Central memory CD8-positive, alpha-beta T cell (primary cell): ENCODE measurements at regions not wholly inside any gene's neighbourhood (a gene's known extent, or its start where the extent isn't known, plus 50 kb on each side); places are given as distances from the start of the nearest gene placed in this dataset.

Experiments
- ATAC-seq: fragments of 150-1000 bp; cut with Tn5 transposase; replicated peaks from 2 replicates; pipeline ENCODE4 v1.10.0; 2022; ENCODE audit warnings: mild to moderate bottlenecking, moderate FRiP score, moderate number of reproducible peaks; ENCODE audit not compliant: poor library complexity, severe bottlenecking; ENCODE audit errors: extremely low read depth
- DNase-seq, 2 donors: peaks; one replicate each; pipeline ENCODE4 v3.0.0; 2021; ENCODE audit warnings: low spot score in 2 of 2
- H3K27ac Mint-ChIP-seq: one replicate; pipeline ENCODE4 v1.8.0; 2022; ENCODE audit warnings: low read depth, mild to moderate bottlenecking, moderate library complexity, mixed read lengths
- H3K27me3 Mint-ChIP-seq: one replicate; pipeline ENCODE4 v1.8.0; 2022; ENCODE audit warnings: mixed read lengths
- H3K36me3 Mint-ChIP-seq: one replicate; pipeline ENCODE4 v1.8.0; 2022; ENCODE audit warnings: mild to moderate bottlenecking, moderate library complexity, mixed read lengths; ENCODE audit not compliant: insufficient read depth
- H3K4me1 Mint-ChIP-seq: one replicate; pipeline ENCODE4 v1.8.0; 2022; ENCODE audit warnings: mixed read lengths
- H3K4me3 Mint-ChIP-seq: one replicate; pipeline ENCODE4 v1.8.0; 2022; ENCODE audit warnings: mild to moderate bottlenecking, moderate library complexity, mixed read lengths
- H3K9me3 Mint-ChIP-seq: one replicate; pipeline ENCODE4 v1.8.0; 2022; ENCODE audit warnings: mixed read lengths

GRCh38 chr6:26216886-26217713, 129.9 kb downstream of the HFE start:
- Mint-ChIP-seq H3K27me3 (no peaks in the 10 kb centered on the region), H3K4me3 (no peak overlapping the region), H3K9me3 (no peaks in the 10 kb centered on the region), H3K27ac (no peak overlapping the region), H3K36me3 (no peaks in the 10 kb centered on the region), H3K4me1 (no peaks in the 10 kb centered on the region)
- DNase-seq = peak; percentile 64 to 75
- peak; percentile 52 for ATAC-seq

- no peak overlapping the region for H3K4me3 Mint-ChIP-seq
- no peaks in the 10 kb centered on the region for H3K36me3 Mint-ChIP-seq
- no peak overlapping the region for H3K27ac Mint-ChIP-seq
- H3K4me1 Mint-ChIP-seq = peaks cover 1% of the 10 kb centered on the region
- no peaks in the 10 kb centered on the region for H3K9me3 Mint-ChIP-seq
- DNase-seq = no peak
- no peaks in the 10 kb centered on the region for H3K27me3 Mint-ChIP-seq
- ATAC-seq = no peak
Observed at GRCh38 chr6:26217714-26218075, 130.5 kb downstream of the HFE start.

GRCh38 chr6:26218824-26219223, 131.6 kb downstream of the HFE start:
- no peaks in the 10 kb centered on the region for H3K9me3 Mint-ChIP-seq
- H3K4me3 Mint-ChIP-seq = no peak overlapping the region
- H3K4me1 Mint-ChIP-seq = peaks cover 8% of the 10 kb centered on the region
- no peak overlapping the region for H3K27ac Mint-ChIP-seq
- no peaks in the 10 kb centered on the region for H3K36me3 Mint-ChIP-seq
- ATAC-seq (no peak), DNase-seq (no peak)
- H3K27me3 Mint-ChIP-seq = no peaks in the 10 kb centered on the region

- DNase-seq = no peak
- Mint-ChIP-seq H3K27ac (no peak overlapping the region), H3K4me3 (no peak overlapping the region), H3K4me1 (peaks cover 8% of the 10 kb centered on the region), H3K36me3 (no peaks in the 10 kb centered on the region), H3K9me3 (no peaks in the 10 kb centered on the region), H3K27me3 (no peaks in the 10 kb centered on the region)
- ATAC-seq = no peak
Observed at GRCh38 chr6:26220145-26220970, 133.1 kb downstream of the HFE start.

GRCh38 chr6:26221186-26221585, 134.0 kb downstream of the HFE start:
- Mint-ChIP-seq H3K4me1 (peaks cover 8% of the 10 kb centered on the region), H3K27ac (no peak overlapping the region), H3K36me3 (no peaks in the 10 kb centered on the region), H3K27me3 (no peaks in the 10 kb centered on the region), H3K4me3 (no peak overlapping the region), H3K9me3 (no peaks in the 10 kb centered on the region)
- DNase-seq (no peak), ATAC-seq (no peak)

GRCh38 chr6:26222571-26222970, 135.3 kb downstream of the HFE start:
- H3K27me3 Mint-ChIP-seq = no peaks in the 10 kb centered on the region
- no peaks in the 10 kb centered on the region for H3K36me3 Mint-ChIP-seq
- no peaks in the 10 kb centered on the region for H3K9me3 Mint-ChIP-seq
- ATAC-seq (no peak), DNase-seq (no peak)
- no peak overlapping the region for H3K4me3 Mint-ChIP-seq
- H3K4me1 Mint-ChIP-seq = peaks cover 8% of the 10 kb centered on the region
- no peak overlapping the region for H3K27ac Mint-ChIP-seq

GRCh38 chr6:26223228-26223627, 136.0 kb downstream of the HFE start:
- H3K27me3 Mint-ChIP-seq = no peaks in the 10 kb centered on the region
- peak; percentile 21 for ATAC-seq
- H3K27ac Mint-ChIP-seq = no peak overlapping the region
- H3K4me1 Mint-ChIP-seq = peaks cover 8% of the 10 kb centered on the region
- no peak overlapping the region for H3K4me3 Mint-ChIP-seq
- DNase-seq = no peak
- no peaks in the 10 kb centered on the region for H3K9me3 Mint-ChIP-seq
- no peaks in the 10 kb centered on the region for H3K36me3 Mint-ChIP-seq

GRCh38 chr6:26223650-26224546, 136.7 kb downstream of the HFE start:
- peak; percentile 87 for ATAC-seq
- Mint-ChIP-seq H3K36me3 (no peaks in the 10 kb centered on the region), H3K27me3 (no peaks in the 10 kb centered on the region), H3K4me3 (no peak overlapping the region), H3K4me1 (peaks cover 8% of the 10 kb centered on the region), H3K27ac (no peak overlapping the region), H3K9me3 (no peaks in the 10 kb centered on the region)
- peak in 1 of 2 donors; percentile 43 for DNase-seq

- H3K9me3 Mint-ChIP-seq = no peaks in the 10 kb centered on the region
- no peak for ATAC-seq
- no peaks in the 10 kb centered on the region for H3K27me3 Mint-ChIP-seq
Observed at GRCh38 chr6:26224547-26224912, 137.3 kb downstream of the HFE start.

GRCh38 chr6:26224940-26225847, 138.0 kb downstream of the HFE start:
- ATAC-seq (no peak), DNase-seq (no peak)
- H3K27ac Mint-ChIP-seq = no peak overlapping the region
- no peak overlapping the region for H3K4me3 Mint-ChIP-seq
- no peaks in the 10 kb centered on the region for H3K36me3 Mint-ChIP-seq
- H3K27me3 Mint-ChIP-seq = no peaks in the 10 kb centered on the region
- peaks cover 8% of the 10 kb centered on the region for H3K4me1 Mint-ChIP-seq
- H3K9me3 Mint-ChIP-seq = no peaks in the 10 kb centered on the region

More at GRCh38 chr6:26224547-26224912, 137.3 kb downstream of the HFE start:
- Mint-ChIP-seq H3K4me1 (peaks cover 8% of the 10 kb centered on the region), H3K36me3 (no peaks in the 10 kb centered on the region), H3K4me3 (no peak overlapping the region), H3K27ac (no peak overlapping the region)
- no peak for DNase-seq

- ATAC-seq (no peak), DNase-seq (no peak)
- Mint-ChIP-seq H3K9me3 (no peaks in the 10 kb centered on the region), H3K4me3 (no peak overlapping the region), H3K36me3 (no peaks in the 10 kb centered on the region), H3K27ac (no peak overlapping the region), H3K4me1 (peaks cover 8% of the 10 kb centered on the region), H3K27me3 (no peaks in the 10 kb centered on the region)
Observed at GRCh38 chr6:26225848-26226578, 138.8 kb downstream of the HFE start.
